ENCODE measurements at regions not wholly inside any gene's neighbourhood (a gene's known extent, or its start where the extent isn't known, plus 50 kb on each side); places are given as distances from the start of the nearest gene placed in this dataset.

- Histone ChIP-seq H3K4me2 (ENCODE audit: low read depth, low read length) (no peak overlapping the region), H3K36me3 (replicated peaks in 1 of 2; ENCODE audit: control insufficient read depth in 1 of 2, insufficient read depth in 2 of 2, low read length in 2 of 2) (no peaks in the 10 kb centered on the region), H2AFZ (ENCODE audit: low read length) (no peak overlapping the region), H3K27me3 (ENCODE audit: control insufficient read depth in 1 of 2, insufficient read depth in 2 of 2, low read length in 2 of 2) (no peaks in the 10 kb centered on the region), H3K27ac (ENCODE audit: extremely low read length, insufficient read depth, low read length) (no peak overlapping the region), H3K4me3 (replicated peaks in 1 of 3; ENCODE audit: insufficient read depth in 1 of 3, low read depth in 2 of 3, low read length in 3 of 3) (no peak overlapping the region), H3K9ac (ENCODE audit: insufficient read depth, low read depth, low read length) (no peak overlapping the region), H4K20me1 (ENCODE audit: insufficient read depth, low read length) (no peaks in the 10 kb centered on the region), H3K79me2 (ENCODE audit: insufficient read depth, low read length) (no peaks in the 10 kb centered on the region), H3K9me3 (ENCODE audit: low read length) (peaks cover 14% of the 10 kb centered on the region; the same call in 1 of the 2 replicates), H3K4me1 (ENCODE audit: insufficient read depth, low read length) (no peaks in the 10 kb centered on the region)
- ChIA-PET POLR2A (no interaction called here), CTCF (ENCODE audit: low intra/inter-chr PET ratio, low total read pairs) (no interaction called here)
- in situ Hi-C loops (cut with HindIII; ENCODE audit: extremely low pct_ligation_motif_present, low pct_unique_long_range_greater_than_20kb) (no loop called here), intact Hi-C loops (cut with micrococcal nuclease; ENCODE audit: unreplicated experiment) (no loop called here)
- FAIRE-seq (no peak), ATAC-seq (no peak), DNase-seq (ENCODE audit: low spot score) (no peak)
- no TSS peak for BruUV-seq (replicated peaks)
- no peak for TF ChIP-seq KLF13 (CRISPR knock-in tag; IDR thresholded peaks at IDR 0.05)
- TF ChIP-seq ZFYVE20 (CRISPR knock-in tag; IDR thresholded peaks at IDR 0.05; ENCODE audit: borderline replicate concordance, low read depth) = no peak
- TF ChIP-seq ZNF720 (CRISPR knock-in tag; IDR thresholded peaks at IDR 0.05) = no peak
- TF ChIP-seq TSC22D2 (CRISPR knock-in tag; IDR thresholded peaks at IDR 0.05; ENCODE audit: borderline replicate concordance) = no peak
- TF ChIP-seq, protein P1, sequence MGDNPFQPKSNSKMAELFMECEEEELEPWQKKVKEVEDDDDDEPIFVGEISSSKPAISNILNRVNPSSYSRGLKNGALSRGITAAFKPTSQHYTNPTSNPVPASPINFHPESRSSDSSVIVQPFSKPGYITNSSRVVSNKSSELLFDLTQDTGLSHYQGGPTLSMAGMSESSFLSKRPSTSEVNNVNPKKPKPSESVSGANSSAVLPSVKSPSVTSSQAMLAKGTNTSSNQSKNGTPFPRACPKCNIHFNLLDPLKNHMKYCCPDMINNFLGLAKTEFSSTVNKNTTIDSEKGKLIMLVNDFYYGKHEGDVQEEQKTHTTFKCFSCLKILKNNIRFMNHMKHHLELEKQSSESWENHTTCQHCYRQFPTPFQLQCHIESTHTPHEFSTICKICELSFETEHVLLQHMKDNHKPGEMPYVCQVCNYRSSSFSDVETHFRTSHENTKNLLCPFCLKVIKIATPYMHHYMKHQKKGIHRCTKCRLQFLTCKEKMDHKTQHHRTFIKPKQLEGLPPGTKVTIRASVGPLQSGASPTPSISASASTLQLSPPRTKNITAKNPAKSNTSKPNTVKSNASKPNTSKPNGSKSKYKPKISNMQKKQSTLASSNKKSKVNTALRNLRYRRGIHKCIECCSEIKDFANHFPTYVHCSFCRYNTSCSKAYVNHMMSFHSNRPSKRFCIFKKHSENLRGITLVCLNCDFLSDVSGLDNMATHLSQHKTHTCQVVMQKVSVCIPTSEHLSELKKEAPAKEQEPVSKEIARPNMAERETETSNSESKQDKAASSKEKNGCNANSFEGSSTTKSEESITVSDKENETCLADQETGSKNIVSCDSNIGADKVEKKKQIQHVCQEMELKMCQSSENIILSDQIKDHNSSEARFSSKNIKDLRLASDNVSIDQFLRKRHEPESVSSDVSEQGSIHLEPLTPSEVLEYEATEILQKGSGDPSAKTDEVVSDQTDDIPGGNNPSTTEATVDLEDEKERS (CRISPR knock-in tag; IDR thresholded peaks at IDR 0.05) = no peak
Measured at GRCh38 chr3:27865731-27866130, 143.6 kb upstream of the EOMES start.

DNA sequence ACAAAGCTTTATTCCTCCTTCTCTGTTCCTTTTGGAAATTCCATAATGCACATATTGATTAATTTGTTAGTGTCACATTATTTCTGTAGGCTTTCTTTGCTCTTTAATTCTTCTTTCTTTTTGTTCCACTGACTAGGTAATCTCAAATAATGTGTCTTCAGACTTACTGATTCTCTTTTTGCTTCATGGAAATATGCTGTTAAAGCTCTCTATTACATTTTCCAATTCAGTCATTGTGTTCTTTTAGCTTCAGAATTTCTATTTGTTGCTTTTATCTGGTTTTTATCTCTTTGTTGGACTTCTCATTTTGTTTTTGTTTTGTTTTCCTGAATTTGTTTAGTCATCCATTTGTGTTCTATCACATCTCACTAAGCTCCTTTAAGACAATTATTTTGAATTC lies 147.0 kb upstream of the EOMES start:
- no TSS peak for BruUV-seq (replicated peaks)
- in situ Hi-C loops (cut with HindIII; ENCODE audit: extremely low pct_ligation_motif_present, low pct_unique_long_range_greater_than_20kb) = no loop called here
- FAIRE-seq = no peak

More for the DNA sequence above, 147.0 kb upstream of the EOMES start:
- H3K36me3 ChIP-seq (replicated peaks in 1 of 2; ENCODE audit: control insufficient read depth in 1 of 2, insufficient read depth in 2 of 2, low read length in 2 of 2) = no peaks in the 10 kb centered on the region
- ChIA-PET CTCF (ENCODE audit: low intra/inter-chr PET ratio, low total read pairs) (no interaction called here), POLR2A (no interaction called here)
- ATAC-seq (no peak), DNase-seq (ENCODE audit: low spot score) (no peak)
- H3K27ac ChIP-seq (ENCODE audit: extremely low read length, insufficient read depth, low read length) = no peak overlapping the region
- no peaks in the 10 kb centered on the region for H3K79me2 ChIP-seq (ENCODE audit: insufficient read depth, low read length)
- intact Hi-C loops (cut with micrococcal nuclease; ENCODE audit: unreplicated experiment) = no loop called here
- no peak overlapping the region for H3K4me3 ChIP-seq (replicated peaks in 1 of 3; ENCODE audit: insufficient read depth in 1 of 3, low read depth in 2 of 3, low read length in 3 of 3)
- H3K4me2 ChIP-seq (ENCODE audit: low read depth, low read length) = no peak overlapping the region
- H4K20me1 ChIP-seq (ENCODE audit: insufficient read depth, low read length) = no peaks in the 10 kb centered on the region
- H3K27me3 ChIP-seq (ENCODE audit: control insufficient read depth in 1 of 2, insufficient read depth in 2 of 2, low read length in 2 of 2) = no peaks in the 10 kb centered on the region; a peak in 1 of 5 replicates
- peaks cover 14% of the 10 kb centered on the region; the same call in 1 of the 2 replicates for H3K9me3 ChIP-seq (ENCODE audit: low read length)
- H2AFZ ChIP-seq (ENCODE audit: low read length) = no peak overlapping the region
- H3K9ac ChIP-seq (ENCODE audit: insufficient read depth, low read depth, low read length) = no peak overlapping the region
- H3K4me1 ChIP-seq (ENCODE audit: insufficient read depth, low read length) = no peaks in the 10 kb centered on the region
- TF ChIP-seq ZNF160 (CRISPR knock-in tag; IDR thresholded peaks at IDR 0.05) (peak; percentile 92), EZH2 (conservative IDR thresholded peaks at IDR 0.05; ENCODE audit: low read depth, low read length) (no peak)

Data from HepG2 (cell line).